Psoas muscle (tissue), 7 donors: ENCODE measurements at regions not wholly inside any gene's neighbourhood (a gene's known extent, or its start where the extent isn't known, plus 50 kb on each side); places are given as distances from the start of the nearest gene placed in this dataset.

Experiments
- ATAC-seq, 4 donors: fragments of 200-7000 bp; cut with Tn5 transposase; one replicate each; pipeline ENCODE4 v1.9.1; 2020; ENCODE audit warnings: moderate library complexity in 3 of 4, mild to moderate bottlenecking in 2 of 4
- DNase-seq, 2 donors: peaks; one replicate each; pipeline ENCODE4 v3.0.0-alpha.2; 2020
- H3K27ac ChIP-seq: fragments of 200-600 bp; one replicate; pipeline ENCODE4 v1.8.0; 2022
- H3K27me3 ChIP-seq, 3 donors: fragments of 200-600 bp in 1 of 3; one replicate each; pipeline versions ENCODE4 v1.6.1 to v1.8.0; 2013 to 2022; ENCODE audit warnings: low read length in 2 of 3, mild to moderate bottlenecking in 2 of 3, moderate library complexity in 1 of 3; ENCODE audit not compliant: insufficient read depth in 3 of 3
- H3K36me3 ChIP-seq, 2 donors: fragments of 200-600 bp in 1 of 2; one replicate each; pipeline versions ENCODE4 v1.6.1 to v1.8.0; 2013 to 2022; ENCODE audit warnings: low read depth in 1 of 2, mild to moderate bottlenecking in 1 of 2, moderate library complexity in 1 of 2; ENCODE audit not compliant: insufficient read depth in 1 of 2
- H3K4me1 ChIP-seq: fragments of 200-600 bp; one replicate; pipeline ENCODE4 v1.8.0; 2022
- H3K4me3 ChIP-seq: fragments of 200-600 bp; one replicate; pipeline ENCODE4 v1.8.0; 2022; ENCODE audit warnings: mild to moderate bottlenecking
- H3K9me3 ChIP-seq: fragments of 200-600 bp; one replicate; pipeline ENCODE4 v1.8.0; 2022
- CTCF ChIP-seq: fragments of 200-600 bp; IDR thresholded peaks from one replicate; pipeline ENCODE4 v1.8.0; 2022; ENCODE audit warnings: antibody characterized with exemption
- WGBS, 3 donors: extraction: QIAGEN DNeasy Blood & Tissue Kit; methylation state at CpG; one replicate each; pipeline versions ENCODE4 v1.1.6 to v1.1.7; 2013; 5-methylcytosine and 5-hydroxymethylcytosine counted together
- intact Hi-C, 2 donors: fragments of 100-400 bp; cut with DNase I; formaldehyde crosslinking; loops; one replicate each; pipeline versions ENCODE4 v1.11.0 to v1.14.2; 2022
- donor health status: healthy with polysubstance abuse.
- donor health status: DM: no; HTN: no; CAD: no; lungs with moderate emphysema.
- donor health status: Bipolar disorder and iron deficiency.
- donor health status: healthy.
- donor health status: DM: yes; HTN: yes; CAD: no.
- donor health status: DM: no; HTN: no; CAD: no.
- donor health status: DM: yes; HTN: yes; CAD: no.

GRCh38 chr3:45337839-45338470 is 50.4 kb upstream of the LARS2 start:
- DNase-seq (no peak), ATAC-seq (no peak)
- no peak overlapping the region for H3K27ac ChIP-seq
- H3K27me3 ChIP-seq = no peaks in the 10 kb centered on the region
- H3K4me3 ChIP-seq = no peak overlapping the region
- intact Hi-C loops = no loop called here
- TF ChIP-seq CTCF = no peak
- no peaks in the 10 kb centered on the region for H3K36me3 ChIP-seq
- no peaks in the 10 kb centered on the region for H3K4me1 ChIP-seq
- no peaks in the 10 kb centered on the region for H3K9me3 ChIP-seq
- WGBS, 3 donors = 38 to 59% (median 43%) methylated on average over 12 of the region's 12 CpGs
